ENCODE measurements at regions not wholly inside any gene's neighbourhood (a gene's known extent, or its start where the extent isn't known, plus 50 kb on each side); places are given as distances from the start of the nearest gene placed in this dataset.

- no peak for TF ChIP-seq ZNF569 (CRISPR knock-in tag; IDR thresholded peaks at IDR 0.05; ENCODE audit: borderline replicate concordance)
- no peak for TF ChIP-seq RNF2 (conservative IDR thresholded peaks at IDR 0.05; ENCODE audit: low read depth)
- TF ChIP-seq HMGXB3 (CRISPR knock-in tag; IDR thresholded peaks at IDR 0.05; ENCODE audit: borderline replicate concordance): no peak
- TF ChIP-seq MBD4 (IDR thresholded peaks at IDR 0.05; ENCODE audit: borderline replicate concordance, low read length): no peak
- TF ChIP-seq ETV5 (CRISPR knock-in tag; IDR thresholded peaks at IDR 0.05; ENCODE audit: borderline replicate concordance): no peak
Observed at GRCh38 chr3:46135475-46135874, 72.6 kb downstream of the CCR1 start (continued).

- Histone ChIP-seq H3K9ac (ENCODE audit: insufficient read depth, low read depth, low read length) (no peak overlapping the region), H3K27me3 (ENCODE audit: control insufficient read depth in 1 of 2, insufficient read depth in 2 of 2, low read length in 2 of 2) (peaks cover 0 to 2% of the 10 kb centered on the region in 2 experiments; a peak in 2 of 5 replicates), H3K4me3 (replicated peaks in 1 of 3; ENCODE audit: insufficient read depth in 1 of 3, low read depth in 2 of 3, low read length in 3 of 3) (no peak overlapping the region), H4K20me1 (ENCODE audit: insufficient read depth, low read length) (no peaks in the 10 kb centered on the region), H3K36me3 (replicated peaks in 1 of 2; ENCODE audit: control insufficient read depth in 1 of 2, insufficient read depth in 2 of 2, low read length in 2 of 2) (no peaks in the 10 kb centered on the region), H3K4me2 (ENCODE audit: low read depth, low read length) (no peak overlapping the region), H2AFZ (ENCODE audit: low read length) (no peak overlapping the region), H3K4me1 (ENCODE audit: insufficient read depth, low read length) (no peaks in the 10 kb centered on the region), H3K9me3 (ENCODE audit: low read length) (no peaks in the 10 kb centered on the region), H3K79me2 (ENCODE audit: insufficient read depth, low read length) (no peaks in the 10 kb centered on the region), H3K27ac (ENCODE audit: extremely low read length, insufficient read depth, low read length) (no peak overlapping the region)
- no TSS peak for BruUV-seq (replicated peaks)
- FAIRE-seq (no peak), ATAC-seq (no peak), DNase-seq (ENCODE audit: low spot score) (no peak)
- TF ChIP-seq ZBTB39 (CRISPR knock-in tag; IDR thresholded peaks at IDR 0.05) (no peak), ZNF296 (CRISPR knock-in tag; conservative IDR thresholded peaks at IDR 0.05) (no peak), ZBTB38 (CRISPR knock-in tag; IDR thresholded peaks at IDR 0.05) (no peak)
- ChIA-PET CTCF (ENCODE audit: low intra/inter-chr PET ratio, low total read pairs) (no interaction called here), POLR2A (no interaction called here)
- in situ Hi-C loops (cut with HindIII; ENCODE audit: extremely low pct_ligation_motif_present, low pct_unique_long_range_greater_than_20kb): no loop called here
- intact Hi-C loops (cut with micrococcal nuclease; ENCODE audit: unreplicated experiment): no loop called here
- 15% methylated on average over 3 of the region's 3 CpGs for WGBS (ENCODE audit: low lambda C conversion rate)
Observed at GRCh38 chr3:46133285-46133684, 74.8 kb downstream of the CCR1 start.

Measured in HepG2 (cell line).